Colonic mucosa (tissue), 4 donors: ENCODE measurements at regions not wholly inside any gene's neighbourhood (a gene's known extent, or its start where the extent isn't known, plus 50 kb on each side); places are given as distances from the start of the nearest gene placed in this dataset.

Experiments used
- DNase-seq: peaks from one replicate; pipeline ENCODE4 v3.0.0-alpha.2; 2020
- H3K27ac ChIP-seq: fragments of 200-600 bp; one replicate; pipeline ENCODE4 v1.8.0; 2021
- H3K27me3 ChIP-seq: fragments of 200-600 bp; one replicate; pipeline ENCODE4 v1.8.0; 2021
- H3K36me3 ChIP-seq: fragments of 200-600 bp; one replicate; pipeline ENCODE4 v1.8.0; 2021
- H3K4me1 ChIP-seq: fragments of 200-600 bp; one replicate; pipeline ENCODE4 v1.8.0; 2021; ENCODE audit warnings: mild to moderate bottlenecking
- H3K4me3 ChIP-seq: fragments of 200-600 bp; one replicate; pipeline ENCODE4 v1.8.0; 2021
- H3K9ac ChIP-seq, 2 donors: one replicate each; pipeline ENCODE4 v1.7.0; 2013; ENCODE audit warnings: control low read depth in 2 of 2, low read depth in 2 of 2, low read length in 2 of 2
- H3K9me3 ChIP-seq: fragments of 200-600 bp; one replicate; pipeline ENCODE4 v1.8.0; 2021
- intact Hi-C: fragments of 100-400 bp; cut with DNase I; formaldehyde crosslinking; loops from one replicate; pipeline ENCODE4 v1.14.1; 2022
- TF ChIP-seq, protein P1 (sequence below): fragments of 200-600 bp; IDR thresholded peaks from one replicate; pipeline ENCODE4 v1.8.0; 2022; ENCODE audit warnings: antibody characterized with exemption, mild to moderate bottlenecking
- donor health status: healthy.
- donor health status: DM: no; HTN: no; CAD: no.
- donor health status: DM: no; HTN: no; CAD: no.

DNA sequence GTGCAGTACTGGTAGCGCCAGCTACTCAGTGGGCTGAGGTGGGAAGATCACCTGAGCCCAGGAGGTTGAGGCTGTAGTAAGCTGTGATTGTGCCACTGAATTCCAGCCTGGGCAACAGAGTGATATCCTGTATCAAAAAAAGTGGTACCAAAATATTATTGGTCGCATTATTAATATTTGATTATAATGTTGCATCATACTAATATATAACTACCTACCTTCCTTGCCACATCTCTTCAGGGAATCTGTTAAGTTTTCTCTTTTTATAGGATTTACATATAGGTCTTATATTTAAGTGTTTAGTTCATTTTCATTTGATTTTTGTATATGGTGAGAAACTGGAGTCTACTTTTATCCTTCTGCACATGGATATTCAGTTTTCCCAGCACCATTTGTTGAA lies 66.3 kb upstream of the PHACTR3 start:
- Histone ChIP-seq H3K9ac (no peak overlapping the region), H3K27me3 (no peaks in the 10 kb centered on the region), H3K27ac (no peak overlapping the region), H3K9me3 (no peaks in the 10 kb centered on the region), H3K36me3 (no peaks in the 10 kb centered on the region), H3K4me3 (no peak overlapping the region), H3K4me1 (no peaks in the 10 kb centered on the region)
- intact Hi-C loops: no loop called here
- TF ChIP-seq, protein P1, sequence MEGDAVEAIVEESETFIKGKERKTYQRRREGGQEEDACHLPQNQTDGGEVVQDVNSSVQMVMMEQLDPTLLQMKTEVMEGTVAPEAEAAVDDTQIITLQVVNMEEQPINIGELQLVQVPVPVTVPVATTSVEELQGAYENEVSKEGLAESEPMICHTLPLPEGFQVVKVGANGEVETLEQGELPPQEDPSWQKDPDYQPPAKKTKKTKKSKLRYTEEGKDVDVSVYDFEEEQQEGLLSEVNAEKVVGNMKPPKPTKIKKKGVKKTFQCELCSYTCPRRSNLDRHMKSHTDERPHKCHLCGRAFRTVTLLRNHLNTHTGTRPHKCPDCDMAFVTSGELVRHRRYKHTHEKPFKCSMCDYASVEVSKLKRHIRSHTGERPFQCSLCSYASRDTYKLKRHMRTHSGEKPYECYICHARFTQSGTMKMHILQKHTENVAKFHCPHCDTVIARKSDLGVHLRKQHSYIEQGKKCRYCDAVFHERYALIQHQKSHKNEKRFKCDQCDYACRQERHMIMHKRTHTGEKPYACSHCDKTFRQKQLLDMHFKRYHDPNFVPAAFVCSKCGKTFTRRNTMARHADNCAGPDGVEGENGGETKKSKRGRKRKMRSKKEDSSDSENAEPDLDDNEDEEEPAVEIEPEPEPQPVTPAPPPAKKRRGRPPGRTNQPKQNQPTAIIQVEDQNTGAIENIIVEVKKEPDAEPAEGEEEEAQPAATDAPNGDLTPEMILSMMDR: no peak
- DNase-seq: no peak

DNA sequence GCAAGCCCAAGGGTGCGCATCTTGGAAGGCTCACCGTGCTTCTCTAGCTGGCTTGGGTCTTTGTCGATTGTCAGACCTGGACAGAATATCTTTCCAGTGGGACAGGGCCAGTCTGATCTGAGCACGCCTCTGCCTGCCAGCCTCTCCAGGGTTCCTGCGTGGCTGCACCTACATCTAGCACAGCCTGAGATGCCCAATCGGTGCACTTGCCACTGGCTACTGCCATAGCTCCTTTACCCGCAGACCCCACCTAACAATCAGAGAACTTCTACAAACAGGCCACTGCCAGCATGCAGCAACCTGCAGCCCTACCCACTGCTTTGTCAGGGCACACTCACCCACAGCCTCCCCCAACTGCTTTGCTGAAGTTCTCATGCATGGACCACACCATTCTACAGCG lies 56.7 kb upstream of the PHACTR3 start:
- Histone ChIP-seq H3K27me3 (peaks cover 3% of the 10 kb centered on the region), H3K4me1 (no peaks in the 10 kb centered on the region), H3K9me3 (no peaks in the 10 kb centered on the region), H3K4me3 (no peak overlapping the region), H3K9ac (no peak overlapping the region), H3K36me3 (no peaks in the 10 kb centered on the region), H3K27ac (no peak overlapping the region)
- DNase-seq: no peak
- intact Hi-C loops: no loop called here
- TF ChIP-seq, protein P1: no peak
